Tibial nerve (tissue), 4 donors: ENCODE measurements at regions not wholly inside any gene's neighbourhood (a gene's known extent, or its start where the extent isn't known, plus 50 kb on each side); places are given as distances from the start of the nearest gene placed in this dataset.

Source experiments
- EP300 ChIP-seq, 2 donors: sonication (generic); formaldehyde crosslinking; IDR thresholded peaks; one replicate each; pipeline ENCODE4 v1.6.1; 2017; ENCODE audit warnings: antibody characterized with exemption in 2 of 2, mild to moderate bottlenecking in 1 of 2
- POLR2A ChIP-seq, 2 donors: fragments of 450-650 bp; IDR thresholded peaks; one replicate each; pipeline ENCODE4 v1.6.1; 2017; ENCODE audit warnings: antibody characterized with exemption in 2 of 2, mild to moderate bottlenecking in 2 of 2, moderate library complexity in 2 of 2
- TF ChIP-seq, protein P1 (sequence below), 5 experiments: fragments of 200-600 bp in 3 of 5; fragments of 450-650 bp in 2 of 5; sonication (generic) in 3 of 5; IDR thresholded peaks; one replicate each; pipeline ENCODE4 v1.5.1; 2016 to 2019; ENCODE audit warnings: antibody characterized with exemption in 5 of 5, mild to moderate bottlenecking in 3 of 5, moderate library complexity in 2 of 5

DNA sequence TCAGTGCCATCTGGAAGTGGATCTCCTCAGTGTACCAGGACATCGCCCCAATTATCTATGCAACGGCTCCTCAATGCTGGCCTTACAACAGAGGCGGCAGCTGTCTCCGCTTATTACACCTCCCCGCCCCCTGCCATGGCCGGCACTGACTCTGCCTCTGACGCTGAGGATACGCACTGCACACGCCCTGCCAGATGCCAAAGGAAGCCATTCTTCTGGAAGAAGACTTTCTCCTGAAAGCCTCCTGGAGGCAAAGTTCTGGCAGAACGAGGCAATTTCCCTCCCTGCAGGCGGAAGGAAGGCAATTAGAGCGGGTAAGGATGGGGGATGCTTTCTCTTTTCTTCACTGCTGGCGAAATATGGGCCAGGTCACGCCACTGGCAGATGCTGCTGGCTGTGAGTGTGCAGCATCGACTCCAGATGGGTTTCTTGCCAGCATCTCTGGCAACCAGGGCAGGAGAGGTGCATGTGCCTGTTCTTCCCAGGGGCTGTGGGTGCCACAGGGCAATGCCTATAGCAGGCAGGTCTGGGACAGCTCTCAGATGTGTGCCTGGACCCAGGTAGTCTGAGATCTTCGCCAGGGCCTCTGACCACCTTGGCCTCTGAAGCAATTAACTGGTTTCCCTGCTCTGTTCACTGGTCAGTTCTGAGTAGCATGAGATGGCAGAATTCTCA, 62.2 kb upstream of the MRPS22 start:
- TF ChIP-seq, protein P1, sequence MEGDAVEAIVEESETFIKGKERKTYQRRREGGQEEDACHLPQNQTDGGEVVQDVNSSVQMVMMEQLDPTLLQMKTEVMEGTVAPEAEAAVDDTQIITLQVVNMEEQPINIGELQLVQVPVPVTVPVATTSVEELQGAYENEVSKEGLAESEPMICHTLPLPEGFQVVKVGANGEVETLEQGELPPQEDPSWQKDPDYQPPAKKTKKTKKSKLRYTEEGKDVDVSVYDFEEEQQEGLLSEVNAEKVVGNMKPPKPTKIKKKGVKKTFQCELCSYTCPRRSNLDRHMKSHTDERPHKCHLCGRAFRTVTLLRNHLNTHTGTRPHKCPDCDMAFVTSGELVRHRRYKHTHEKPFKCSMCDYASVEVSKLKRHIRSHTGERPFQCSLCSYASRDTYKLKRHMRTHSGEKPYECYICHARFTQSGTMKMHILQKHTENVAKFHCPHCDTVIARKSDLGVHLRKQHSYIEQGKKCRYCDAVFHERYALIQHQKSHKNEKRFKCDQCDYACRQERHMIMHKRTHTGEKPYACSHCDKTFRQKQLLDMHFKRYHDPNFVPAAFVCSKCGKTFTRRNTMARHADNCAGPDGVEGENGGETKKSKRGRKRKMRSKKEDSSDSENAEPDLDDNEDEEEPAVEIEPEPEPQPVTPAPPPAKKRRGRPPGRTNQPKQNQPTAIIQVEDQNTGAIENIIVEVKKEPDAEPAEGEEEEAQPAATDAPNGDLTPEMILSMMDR (IDR thresholded peaks at IDR 0.05), result no peak
- TF ChIP-seq EP300 (IDR thresholded peaks at IDR 0.05) (no peak), POLR2A (IDR thresholded peaks at IDR 0.05) (no peak)
